ENCODE measurements at regions not wholly inside any gene's neighbourhood (a gene's known extent, or its start where the extent isn't known, plus 50 kb on each side); places are given as distances from the start of the nearest gene placed in this dataset.

DNA sequence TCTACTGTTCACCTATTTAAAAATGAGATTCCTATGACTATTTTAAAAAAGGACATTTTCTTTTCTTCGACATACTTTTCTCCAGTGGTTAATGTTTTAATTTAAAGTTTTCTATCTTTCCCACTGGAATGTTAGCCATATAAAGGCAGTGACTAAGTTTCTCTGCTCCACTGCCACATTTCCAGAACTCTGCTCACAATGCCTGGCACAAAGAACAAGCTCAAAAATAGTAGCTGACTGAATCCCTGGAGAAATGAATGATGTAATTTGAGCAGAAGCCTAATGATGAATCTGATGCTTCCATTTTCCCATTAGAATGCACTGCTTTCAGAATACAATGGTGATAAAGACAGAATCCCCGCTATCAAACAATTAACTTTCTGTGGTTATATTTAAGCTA lies 817.8 kb downstream of the MTRR start:
- TF ChIP-seq, protein P1, sequence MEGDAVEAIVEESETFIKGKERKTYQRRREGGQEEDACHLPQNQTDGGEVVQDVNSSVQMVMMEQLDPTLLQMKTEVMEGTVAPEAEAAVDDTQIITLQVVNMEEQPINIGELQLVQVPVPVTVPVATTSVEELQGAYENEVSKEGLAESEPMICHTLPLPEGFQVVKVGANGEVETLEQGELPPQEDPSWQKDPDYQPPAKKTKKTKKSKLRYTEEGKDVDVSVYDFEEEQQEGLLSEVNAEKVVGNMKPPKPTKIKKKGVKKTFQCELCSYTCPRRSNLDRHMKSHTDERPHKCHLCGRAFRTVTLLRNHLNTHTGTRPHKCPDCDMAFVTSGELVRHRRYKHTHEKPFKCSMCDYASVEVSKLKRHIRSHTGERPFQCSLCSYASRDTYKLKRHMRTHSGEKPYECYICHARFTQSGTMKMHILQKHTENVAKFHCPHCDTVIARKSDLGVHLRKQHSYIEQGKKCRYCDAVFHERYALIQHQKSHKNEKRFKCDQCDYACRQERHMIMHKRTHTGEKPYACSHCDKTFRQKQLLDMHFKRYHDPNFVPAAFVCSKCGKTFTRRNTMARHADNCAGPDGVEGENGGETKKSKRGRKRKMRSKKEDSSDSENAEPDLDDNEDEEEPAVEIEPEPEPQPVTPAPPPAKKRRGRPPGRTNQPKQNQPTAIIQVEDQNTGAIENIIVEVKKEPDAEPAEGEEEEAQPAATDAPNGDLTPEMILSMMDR (IDR thresholded peaks at IDR 0.05) = no peak
- no peak for TF ChIP-seq EZH2 (IDR thresholded peaks at IDR 0.05)
- TF ChIP-seq EZH2phosphoT487 (IDR thresholded peaks at IDR 0.05) = no peak
